Osteocyte (in vitro differentiated cells): ENCODE measurements at regions not wholly inside any gene's neighbourhood (a gene's known extent, or its start where the extent isn't known, plus 50 kb on each side); places are given as distances from the start of the nearest gene placed in this dataset.
"Not testable (repeated sequence)": the region's sequence is repeated elsewhere in the genome, so short reads cannot be mapped to it uniquely, and the experiment has no call there.

Source experiments
- DNase-seq: peaks from one replicate; pipeline ENCODE4 v3.0.0; 2021; ENCODE audit warnings: mixed read lengths; ENCODE audit not compliant: unreplicated experiment; ENCODE audit errors: extremely low spot score
- H3K27ac Mint-ChIP-seq: one replicate; pipeline ENCODE4 v1.8.0; 2021; ENCODE audit warnings: mild to moderate bottlenecking, mixed read lengths; ENCODE audit not compliant: unreplicated experiment
- H3K27me3 Mint-ChIP-seq: one replicate; pipeline ENCODE4 v1.8.0; 2021; ENCODE audit warnings: mixed read lengths; ENCODE audit not compliant: unreplicated experiment
- H3K36me3 Mint-ChIP-seq: one replicate; pipeline ENCODE4 v1.8.0; 2021; ENCODE audit warnings: mixed read lengths; ENCODE audit not compliant: unreplicated experiment
- H3K4me1 Mint-ChIP-seq: one replicate; pipeline ENCODE4 v1.8.0; 2021; ENCODE audit warnings: mixed read lengths; ENCODE audit not compliant: unreplicated experiment
- H3K4me3 Mint-ChIP-seq: one replicate; pipeline ENCODE4 v1.8.0; 2021; ENCODE audit warnings: mild to moderate bottlenecking, moderate library complexity, mixed read lengths; ENCODE audit not compliant: unreplicated experiment
- H3K9me3 Mint-ChIP-seq: one replicate; pipeline ENCODE4 v1.8.0; 2021; ENCODE audit warnings: mixed read lengths; ENCODE audit not compliant: unreplicated experiment

- not testable (repeated sequence) for H3K27ac Mint-ChIP-seq, H3K36me3 Mint-ChIP-seq, H3K9me3 Mint-ChIP-seq
Observed at GRCh38 chr16:33976521-33976920, 517.1 kb downstream of the TP53TG3F start.

GRCh38 chr16:33978784-33979183, 519.4 kb downstream of the TP53TG3F start:
- not testable (repeated sequence) for H3K27me3 Mint-ChIP-seq, H3K4me1 Mint-ChIP-seq, H3K27ac Mint-ChIP-seq, H3K4me3 Mint-ChIP-seq, H3K36me3 Mint-ChIP-seq, H3K9me3 Mint-ChIP-seq, DNase-seq

More at GRCh38 chr16:33976521-33976920, 517.1 kb downstream of the TP53TG3F start:
- H3K4me1 Mint-ChIP-seq, H3K4me3 Mint-ChIP-seq, H3K27me3 Mint-ChIP-seq: not testable (repeated sequence)
- DNase-seq: peak; percentile 38

DNA sequence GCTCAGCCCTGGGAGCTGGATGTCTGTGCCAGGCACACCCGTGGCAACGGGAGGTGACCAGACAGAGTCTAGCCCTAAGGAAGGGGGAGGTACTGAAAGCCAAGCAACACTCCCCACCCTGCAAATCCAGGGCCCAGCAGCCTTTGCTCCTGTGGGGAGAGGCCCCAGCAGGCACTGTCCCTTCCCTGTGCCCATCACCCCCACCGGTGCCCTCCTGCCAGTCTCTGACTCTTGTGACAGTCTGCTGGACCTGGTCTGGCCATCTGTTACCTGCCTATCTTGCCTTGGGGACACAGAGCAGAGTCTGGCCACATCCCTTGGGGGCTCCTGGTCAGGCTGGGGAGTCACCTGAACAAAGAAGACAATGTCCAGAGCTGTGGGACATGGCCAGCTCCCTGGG, 520.2 kb downstream of the TP53TG3F start:
- not testable (repeated sequence) for H3K9me3 Mint-ChIP-seq, H3K4me3 Mint-ChIP-seq, H3K36me3 Mint-ChIP-seq, H3K27me3 Mint-ChIP-seq, DNase-seq, H3K27ac Mint-ChIP-seq, H3K4me1 Mint-ChIP-seq

DNA sequence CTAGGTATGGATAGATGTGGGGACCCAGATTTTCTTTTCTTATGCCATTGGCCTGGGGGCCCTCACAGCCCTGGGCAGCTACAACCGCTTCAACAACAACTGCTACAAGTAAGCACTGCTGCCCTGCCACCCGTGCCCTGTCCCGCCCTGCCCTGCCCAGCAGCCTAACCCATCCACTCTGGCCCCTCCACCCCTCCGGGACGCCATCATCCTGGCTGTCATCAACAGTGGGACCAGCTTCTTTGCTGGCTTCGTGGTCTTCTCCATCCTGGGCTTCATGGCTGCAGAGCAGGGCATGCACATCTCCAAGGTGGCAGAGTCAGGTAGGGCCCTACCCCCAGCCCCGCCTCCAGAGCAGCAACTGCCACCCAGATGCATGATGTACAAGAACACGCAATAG, 521.3 kb downstream of the TP53TG3F start:
- H3K27ac Mint-ChIP-seq, H3K27me3 Mint-ChIP-seq, H3K9me3 Mint-ChIP-seq, DNase-seq, H3K36me3 Mint-ChIP-seq, H3K4me1 Mint-ChIP-seq, H3K4me3 Mint-ChIP-seq: not testable (repeated sequence)

- H3K9me3 Mint-ChIP-seq, H3K36me3 Mint-ChIP-seq, DNase-seq, H3K4me1 Mint-ChIP-seq, H3K4me3 Mint-ChIP-seq, H3K27ac Mint-ChIP-seq, H3K27me3 Mint-ChIP-seq: not testable (repeated sequence)
Observed at GRCh38 chr16:33984428-33984827, 525.0 kb downstream of the TP53TG3F start.

DNA sequence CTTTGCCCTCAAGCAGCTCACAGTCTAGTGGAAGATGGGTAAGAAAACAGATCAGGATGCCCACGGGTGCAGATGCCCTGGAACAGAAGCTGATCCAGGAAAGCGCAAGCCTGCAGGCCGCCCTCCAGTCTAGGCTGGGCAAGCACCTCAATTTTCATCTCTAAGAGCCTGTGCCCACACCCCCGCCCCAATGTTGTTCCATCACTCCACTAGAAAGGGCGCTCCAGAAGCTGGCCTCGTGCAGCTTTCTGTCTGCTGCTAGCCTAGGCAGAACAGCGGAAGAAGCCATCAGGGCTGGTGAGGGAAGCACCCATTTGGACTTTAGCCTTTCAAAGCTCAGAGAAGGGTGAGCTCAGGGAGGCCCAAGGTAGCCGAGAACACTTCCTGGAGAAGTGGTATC, 527.1 kb downstream of the TP53TG3F start:
- H3K36me3 Mint-ChIP-seq, H3K4me3 Mint-ChIP-seq, H3K9me3 Mint-ChIP-seq, H3K4me1 Mint-ChIP-seq, H3K27me3 Mint-ChIP-seq, H3K27ac Mint-ChIP-seq: not testable (repeated sequence)
- peak; percentile 13 for DNase-seq

- H3K27ac Mint-ChIP-seq, H3K36me3 Mint-ChIP-seq, H3K4me1 Mint-ChIP-seq, H3K9me3 Mint-ChIP-seq, H3K4me3 Mint-ChIP-seq, H3K27me3 Mint-ChIP-seq: not testable (repeated sequence)
- DNase-seq: peak; percentile 67
Observed at GRCh38 chr16:33987348-33987963, 528.0 kb downstream of the TP53TG3F start.

DNA sequence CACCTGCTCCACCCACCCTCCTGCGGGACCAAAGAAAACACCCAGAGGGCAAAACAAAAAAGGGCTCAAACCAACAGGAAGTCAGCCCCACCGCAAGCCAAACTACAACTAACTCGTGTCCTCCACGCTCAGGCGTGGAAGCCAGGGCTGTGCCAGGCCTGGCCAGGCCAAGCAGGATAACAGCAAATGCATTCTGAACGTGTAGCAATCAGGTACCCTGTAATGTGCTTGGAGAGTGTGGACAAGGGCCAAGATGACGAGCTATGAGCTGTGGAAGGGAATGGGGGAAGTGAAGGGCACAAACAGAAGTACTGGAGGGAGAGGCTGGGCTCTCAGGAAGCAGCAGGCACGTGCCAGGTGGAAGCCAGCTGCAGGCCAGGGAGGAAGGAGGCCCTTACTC, 528.6 kb downstream of the TP53TG3F start:
- not testable (repeated sequence) for H3K36me3 Mint-ChIP-seq, DNase-seq, H3K4me3 Mint-ChIP-seq, H3K4me1 Mint-ChIP-seq, H3K27ac Mint-ChIP-seq, H3K9me3 Mint-ChIP-seq, H3K27me3 Mint-ChIP-seq

GRCh38 chr16:33990488-33990887, 531.1 kb downstream of the TP53TG3F start:
- not testable (repeated sequence) for H3K4me3 Mint-ChIP-seq

DNA sequence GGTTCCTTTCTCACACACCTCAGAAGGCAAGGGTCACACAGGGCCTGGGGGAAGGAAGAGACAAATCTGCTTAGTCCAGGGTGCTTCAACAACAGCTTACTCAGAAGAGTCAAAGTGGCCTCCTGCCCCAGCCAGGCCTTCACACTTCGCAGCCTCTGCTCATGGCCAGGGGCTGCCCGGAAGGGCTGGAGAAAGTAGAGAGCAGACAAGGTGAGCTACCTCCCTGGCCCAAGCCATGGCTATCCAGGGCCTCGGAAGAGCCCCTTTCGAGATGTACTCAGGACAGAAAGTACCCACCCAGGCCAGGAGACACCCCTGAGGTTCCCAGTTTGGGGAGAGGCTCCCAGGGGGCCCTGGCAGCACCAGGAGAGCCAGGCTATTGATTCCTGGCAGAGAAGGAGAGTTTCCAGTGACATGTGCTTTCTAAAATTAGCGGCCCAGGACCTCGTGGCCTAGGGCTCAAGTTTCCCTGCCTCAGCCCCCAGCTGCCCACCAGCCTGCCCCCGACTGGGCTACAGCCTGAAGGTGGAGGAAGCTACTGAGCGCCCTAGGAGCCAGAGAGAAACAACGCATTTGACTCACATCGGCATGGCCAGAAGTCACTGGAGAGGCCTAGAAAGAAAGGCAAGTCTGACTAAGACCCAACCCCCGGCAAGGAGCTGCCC, 533.2 kb downstream of the TP53TG3F start:
- H3K27me3 Mint-ChIP-seq, H3K9me3 Mint-ChIP-seq, H3K36me3 Mint-ChIP-seq, H3K4me1 Mint-ChIP-seq, H3K27ac Mint-ChIP-seq, H3K4me3 Mint-ChIP-seq: not testable (repeated sequence)
- peak; percentile 74 for DNase-seq

More at GRCh38 chr16:33990488-33990887, 531.1 kb downstream of the TP53TG3F start:
- not testable (repeated sequence) for H3K9me3 Mint-ChIP-seq, DNase-seq, H3K27ac Mint-ChIP-seq, H3K4me1 Mint-ChIP-seq, H3K27me3 Mint-ChIP-seq, H3K36me3 Mint-ChIP-seq

- H3K27ac Mint-ChIP-seq, H3K9me3 Mint-ChIP-seq, H3K4me3 Mint-ChIP-seq: not testable (repeated sequence)
Observed at GRCh38 chr16:33994207-33994606, 534.8 kb downstream of the TP53TG3F start.

GRCh38 chr16:33995821-33996372, 536.5 kb downstream of the TP53TG3F start:
- H3K27ac Mint-ChIP-seq, H3K36me3 Mint-ChIP-seq, H3K9me3 Mint-ChIP-seq, H3K4me3 Mint-ChIP-seq, DNase-seq, H3K4me1 Mint-ChIP-seq, H3K27me3 Mint-ChIP-seq: not testable (repeated sequence)

More at GRCh38 chr16:33994207-33994606, 534.8 kb downstream of the TP53TG3F start:
- not testable (repeated sequence) for DNase-seq, H3K36me3 Mint-ChIP-seq, H3K4me1 Mint-ChIP-seq, H3K27me3 Mint-ChIP-seq
